C4-2B (cell line): ENCODE measurements at regions not wholly inside any gene's neighbourhood (a gene's known extent, or its start where the extent isn't known, plus 50 kb on each side); places are given as distances from the start of the nearest gene placed in this dataset.

ENCODE experiments used
- ZFX ChIP-seq: fragments of 450-650 bp; IDR thresholded peaks from 2 replicates; pipeline ENCODE4 v1.6.1; 2017
- TF ChIP-seq, protein P1 (sequence below): fragments of 450-650 bp; conservative IDR thresholded peaks from 2 replicates; pipeline ENCODE4 v1.5.1; 2017; ENCODE audit warnings: mild to moderate bottlenecking

DNA sequence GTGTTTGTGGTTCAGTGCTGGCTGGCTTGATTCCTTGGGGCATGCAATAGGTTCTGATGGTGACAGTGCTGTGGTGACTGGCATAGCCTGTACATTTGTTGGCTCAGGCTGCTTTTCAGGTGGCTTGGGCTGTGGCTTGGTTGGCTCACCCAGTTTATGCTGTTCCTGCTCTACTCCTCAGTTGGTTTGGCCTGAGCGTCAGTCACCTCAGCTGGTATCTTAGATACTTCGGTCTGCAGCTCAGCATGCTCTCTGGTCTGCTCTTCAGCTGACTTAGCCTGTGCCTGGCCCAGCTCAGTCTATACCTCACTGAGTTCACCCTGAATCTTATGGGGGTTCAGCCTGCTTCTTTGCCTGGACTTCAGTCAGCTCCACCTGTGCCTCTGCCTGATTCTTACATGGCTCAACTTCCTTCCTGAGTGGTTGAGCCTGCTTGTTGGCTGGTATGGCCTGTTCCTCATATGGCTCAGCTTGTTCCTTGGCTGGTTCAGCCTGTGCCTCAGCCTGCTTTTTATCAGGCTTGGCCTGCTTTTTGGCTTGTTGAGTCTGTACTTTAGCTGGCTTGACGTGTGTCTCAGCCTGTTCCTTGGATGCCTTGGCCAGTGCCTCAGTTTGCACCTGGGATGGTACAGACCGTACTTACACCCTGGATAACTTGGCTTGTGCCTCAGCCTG lies 170.6 kb downstream of the MSN start:
- TF ChIP-seq, protein P1, sequence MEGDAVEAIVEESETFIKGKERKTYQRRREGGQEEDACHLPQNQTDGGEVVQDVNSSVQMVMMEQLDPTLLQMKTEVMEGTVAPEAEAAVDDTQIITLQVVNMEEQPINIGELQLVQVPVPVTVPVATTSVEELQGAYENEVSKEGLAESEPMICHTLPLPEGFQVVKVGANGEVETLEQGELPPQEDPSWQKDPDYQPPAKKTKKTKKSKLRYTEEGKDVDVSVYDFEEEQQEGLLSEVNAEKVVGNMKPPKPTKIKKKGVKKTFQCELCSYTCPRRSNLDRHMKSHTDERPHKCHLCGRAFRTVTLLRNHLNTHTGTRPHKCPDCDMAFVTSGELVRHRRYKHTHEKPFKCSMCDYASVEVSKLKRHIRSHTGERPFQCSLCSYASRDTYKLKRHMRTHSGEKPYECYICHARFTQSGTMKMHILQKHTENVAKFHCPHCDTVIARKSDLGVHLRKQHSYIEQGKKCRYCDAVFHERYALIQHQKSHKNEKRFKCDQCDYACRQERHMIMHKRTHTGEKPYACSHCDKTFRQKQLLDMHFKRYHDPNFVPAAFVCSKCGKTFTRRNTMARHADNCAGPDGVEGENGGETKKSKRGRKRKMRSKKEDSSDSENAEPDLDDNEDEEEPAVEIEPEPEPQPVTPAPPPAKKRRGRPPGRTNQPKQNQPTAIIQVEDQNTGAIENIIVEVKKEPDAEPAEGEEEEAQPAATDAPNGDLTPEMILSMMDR = no peak
- TF ChIP-seq ZFX = no peak
